Heart left ventricle (tissue), 16 donors: ENCODE measurements at regions not wholly inside any gene's neighbourhood (a gene's known extent, or its start where the extent isn't known, plus 50 kb on each side); places are given as distances from the start of the nearest gene placed in this dataset.
A peak's percentile ranks its signal among the peaks of the same experiment; 100 is the strongest.

Experiments
- ATAC-seq, 4 donors: fragments of 200-7000 bp; cut with Tn5 transposase; one replicate each; pipeline ENCODE4 v1.9.1; 2020 to 2022; ENCODE audit warnings: moderate library complexity in 4 of 4, mild to moderate bottlenecking in 3 of 4, moderate number of reproducible peaks in 1 of 4
- DNase-seq, 5 donors: peaks; one replicate each; pipeline ENCODE4 v3.0.0-alpha.2; 2020
- H3K27ac ChIP-seq, 12 donors: fragments of 200-600 bp; sonication (generic) in 4 of 12; one replicate each; pipeline versions ENCODE4 v1.5.0 to v1.8.0; 2016 to 2022; ENCODE audit warnings: mild to moderate bottlenecking in 2 of 12
- H3K27me3 ChIP-seq, 9 donors: fragments of 200-600 bp; sonication (generic) in 2 of 9; one replicate each; pipeline versions ENCODE4 v1.5.1 to v1.8.0; 2016 to 2022; ENCODE audit warnings: mild to moderate bottlenecking in 3 of 9
- H3K36me3 ChIP-seq, 9 donors: fragments of 200-600 bp; sonication (generic) in 2 of 9; one replicate each; pipeline versions ENCODE4 v1.5.0 to v1.8.0; 2018 to 2022; ENCODE audit warnings: mild to moderate bottlenecking in 2 of 9
- H3K4me1 ChIP-seq, 12 donors: fragments of 200-600 bp; sonication (generic) in 4 of 12; one replicate each; pipeline versions ENCODE4 v1.5.0 to v1.8.0; 2016 to 2022; ENCODE audit warnings: mild to moderate bottlenecking in 3 of 12
- H3K4me3 ChIP-seq, 12 donors: fragments of 200-600 bp; sonication (generic) in 4 of 12; one replicate each; pipeline versions ENCODE4 v1.5.0 to v1.8.0; 2017 to 2022; ENCODE audit warnings: mild to moderate bottlenecking in 9 of 12, moderate library complexity in 4 of 12
- H3K9me3 ChIP-seq, 12 donors: fragments of 200-600 bp; sonication (generic) in 4 of 12; one replicate each; pipeline versions ENCODE4 v1.5.0 to v1.8.0; 2016 to 2022; ENCODE audit warnings: mild to moderate bottlenecking in 1 of 12
- POLR2A ChIP-seq, 2 donors: fragments of 450-650 bp; IDR thresholded peaks; one replicate each; pipeline ENCODE4 v1.6.1; 2017; ENCODE audit warnings: antibody characterized with exemption in 2 of 2, mild to moderate bottlenecking in 2 of 2, moderate library complexity in 2 of 2
- WGBS, 4 donors: extraction: QIAGEN DNeasy Blood & Tissue Kit in 2 of 4; methylation state at CpG; one replicate each; pipeline versions ENCODE4 v1.1.5 to v1.1.7; 2013 to 2018; 5-methylcytosine and 5-hydroxymethylcytosine counted together
- intact Hi-C, 10 donors: fragments of 100-400 bp; cut with DNase I; formaldehyde crosslinking; loops; one replicate each; pipeline versions ENCODE4 v1.11.1 to v1.14.2; 2022
- TF ChIP-seq, protein P1 (sequence below), 12 donors: fragments of 200-600 bp; sonication (generic) in 4 of 12; IDR thresholded peaks; one replicate each; pipeline versions ENCODE4 v1.5.0 to v1.8.0; 2018 to 2022; ENCODE audit warnings: antibody characterized with exemption in 12 of 12, mild to moderate bottlenecking in 5 of 12
- donor health status: ischemic (EF 13 %, LVEDD 7.1; RV severe dilation, severe dysfunction).
- donor health status: healthy with polysubstance abuse.
- donor health status: DM: no; HTN: yes; CAD: no.
- donor health status: DM: no; HTN: no; CAD: no.
- donor health status: ischemic (EF 25% LVEDD 6.9; RV normal size, moderate dysfunction).
- donor health status: ischemic (EF 25% LVEDD 5.7; RV mildly dilated, moderate dysfunction).
- donor health status: healthy.
- donor health status: DM: yes; HTN: yes; CAD: no.
- donor health status: ischemic (EF 35%, LVEDD 5.7; RV mildly dilated, moderate dysfunction).
- donor health status: nonischemic (EF 11% LVEDD 7.7; RV severe dilation, severe dysfunction).
- donor health status: DM: yes; HTN: yes; CAD: no.
- donor health status: PGD.
- donor health status: ischemic (EF 29% LVEDD 5.4; RV normal size, mild dysfunction).
- donor health status: nonischemic (EF 23%, LVEDD 6.1; RV moderate dilation, normal function).

DNA sequence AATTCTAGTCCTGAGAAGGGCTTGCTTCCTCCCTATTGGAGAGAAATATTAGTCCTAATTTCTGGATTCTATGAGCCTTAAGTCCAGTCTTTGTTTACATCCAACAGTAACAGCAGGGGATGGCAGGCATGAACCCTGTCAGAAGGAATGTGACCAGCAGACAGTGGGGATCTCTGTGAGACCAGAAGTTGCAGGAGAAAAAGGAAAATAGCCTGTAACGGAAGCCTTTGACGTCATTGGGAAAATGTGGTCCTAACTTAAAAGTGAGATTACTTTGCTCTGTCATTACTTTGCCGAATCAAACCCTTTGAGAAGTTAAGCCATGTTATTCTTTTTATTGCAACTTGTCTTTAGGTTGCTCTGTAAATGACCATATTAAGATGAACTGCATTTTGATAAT is 218.2 kb upstream of the PRICKLE1 start:
- DNase-seq (no peak), ATAC-seq (no peak)
- Histone ChIP-seq H3K27ac (no peak overlapping the region), H3K4me3 (no peak overlapping the region), H3K4me1 (no peaks in the 10 kb centered on the region), H3K36me3 (no peaks in the 10 kb centered on the region), H3K9me3 (no peaks in the 10 kb centered on the region), H3K27me3 (no peaks in the 10 kb centered on the region)
- TF ChIP-seq, protein P1, sequence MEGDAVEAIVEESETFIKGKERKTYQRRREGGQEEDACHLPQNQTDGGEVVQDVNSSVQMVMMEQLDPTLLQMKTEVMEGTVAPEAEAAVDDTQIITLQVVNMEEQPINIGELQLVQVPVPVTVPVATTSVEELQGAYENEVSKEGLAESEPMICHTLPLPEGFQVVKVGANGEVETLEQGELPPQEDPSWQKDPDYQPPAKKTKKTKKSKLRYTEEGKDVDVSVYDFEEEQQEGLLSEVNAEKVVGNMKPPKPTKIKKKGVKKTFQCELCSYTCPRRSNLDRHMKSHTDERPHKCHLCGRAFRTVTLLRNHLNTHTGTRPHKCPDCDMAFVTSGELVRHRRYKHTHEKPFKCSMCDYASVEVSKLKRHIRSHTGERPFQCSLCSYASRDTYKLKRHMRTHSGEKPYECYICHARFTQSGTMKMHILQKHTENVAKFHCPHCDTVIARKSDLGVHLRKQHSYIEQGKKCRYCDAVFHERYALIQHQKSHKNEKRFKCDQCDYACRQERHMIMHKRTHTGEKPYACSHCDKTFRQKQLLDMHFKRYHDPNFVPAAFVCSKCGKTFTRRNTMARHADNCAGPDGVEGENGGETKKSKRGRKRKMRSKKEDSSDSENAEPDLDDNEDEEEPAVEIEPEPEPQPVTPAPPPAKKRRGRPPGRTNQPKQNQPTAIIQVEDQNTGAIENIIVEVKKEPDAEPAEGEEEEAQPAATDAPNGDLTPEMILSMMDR (IDR thresholded peaks at IDR 0.05) = no peak
- no peak for TF ChIP-seq POLR2A (IDR thresholded peaks at IDR 0.05)
- 79 to 93% (median 90%) methylated on average over 3 of the region's 3 CpGs for WGBS, 4 donors
- intact Hi-C loops = loop anchor here in 1 of 10 donors (5.0 kb wide), 1 partner anchor 220 kb away; the partner anchor contains the start of gene PRICKLE1

DNA sequence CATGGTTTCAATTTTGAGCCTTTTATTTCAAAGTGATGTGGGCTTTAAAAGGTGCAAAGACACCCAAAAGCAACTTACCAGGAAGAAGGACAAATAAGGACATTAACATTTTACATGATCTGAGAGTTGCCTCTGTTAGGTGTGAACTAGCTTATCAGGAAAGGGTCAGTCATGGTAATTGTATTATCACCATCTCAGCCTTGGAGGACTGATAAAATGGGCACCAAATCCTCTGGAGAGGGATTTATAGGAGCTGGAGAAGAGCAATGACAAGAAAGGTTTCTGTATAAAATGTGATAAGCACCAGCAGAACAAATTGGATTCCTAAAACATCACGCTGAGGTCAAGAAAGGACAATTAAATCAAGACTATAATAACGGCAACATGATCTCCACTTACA is 217.7 kb upstream of the PRICKLE1 start:
- no peak for ATAC-seq

DNA sequence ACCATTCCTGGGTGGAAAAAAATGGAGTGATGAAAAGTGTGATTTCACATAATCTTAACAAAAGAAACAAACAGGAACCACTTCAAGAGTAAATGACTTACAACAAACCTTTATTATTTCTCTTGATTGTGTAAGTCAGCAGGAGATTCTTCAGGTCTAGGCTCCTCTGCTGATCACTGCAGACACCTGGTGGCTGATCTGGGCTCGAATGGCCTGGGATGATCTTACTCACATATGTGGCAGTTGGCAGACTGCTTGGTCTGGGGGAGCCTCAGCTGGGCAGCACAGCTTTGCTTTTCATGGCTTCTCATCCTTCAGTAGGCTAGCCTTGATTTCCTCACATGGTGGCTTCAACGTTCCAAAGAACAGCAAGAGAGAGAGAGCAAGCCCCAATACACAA is 215.4 kb upstream of the PRICKLE1 start:
- ATAC-seq = no peak
- intact Hi-C loops = loop anchor here in 1 of 10 donors (5.0 kb wide), 1 partner anchor 218 kb away; the partner anchor contains the start of gene PRICKLE1
- H3K27ac ChIP-seq = no peak overlapping the region

More for the DNA sequence above, 217.7 kb upstream of the PRICKLE1 start:
- H3K9me3 ChIP-seq = no peaks in the 10 kb centered on the region
- intact Hi-C loops = loop anchor here in 1 of 10 donors (5.0 kb wide), 1 partner anchor 220 kb away; the partner anchor contains the start of gene PRICKLE1
- no peak for DNase-seq
- no peaks in the 10 kb centered on the region for H3K27me3 ChIP-seq
- no peaks in the 10 kb centered on the region for H3K36me3 ChIP-seq
- H3K27ac ChIP-seq = no peak overlapping the region
- 77 to 91% (median 84%) methylated on average over 2 of the region's 2 CpGs for WGBS, 4 donors
- no peaks in the 10 kb centered on the region for H3K4me1 ChIP-seq
- H3K4me3 ChIP-seq = no peak overlapping the region
- no peak for TF ChIP-seq POLR2A (IDR thresholded peaks at IDR 0.05)
- TF ChIP-seq, protein P1 (IDR thresholded peaks at IDR 0.05) = no peak

DNA sequence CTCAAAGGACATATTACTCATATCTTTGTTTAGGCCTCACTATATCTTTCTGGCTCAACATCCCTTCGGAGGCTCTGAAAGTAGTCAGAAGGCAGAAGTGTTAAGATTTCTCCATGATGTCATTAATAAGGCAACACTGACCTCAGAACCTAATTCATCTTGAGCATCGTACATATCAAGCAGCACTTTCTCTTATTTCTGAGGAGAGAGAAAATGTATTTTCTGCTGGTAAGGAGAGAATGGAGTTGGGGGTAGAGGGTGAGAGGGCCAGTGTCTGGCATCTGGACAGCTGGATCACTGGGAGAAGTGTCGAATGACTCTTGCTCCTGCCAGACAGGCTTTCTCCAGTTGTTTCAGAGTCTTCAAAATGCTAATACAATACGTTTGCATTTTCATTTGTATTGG is 213.2 kb upstream of the PRICKLE1 start:
- WGBS, 4 donors = 61 to 73% (median 69%) methylated on average over 4 of the region's 4 CpGs
- TF ChIP-seq, protein P1 (IDR thresholded peaks at IDR 0.05) = no peak
- no peak for TF ChIP-seq POLR2A (IDR thresholded peaks at IDR 0.05)
- Histone ChIP-seq H3K9me3 (no peaks in the 10 kb centered on the region), H3K27me3 (no peaks in the 10 kb centered on the region), H3K4me3 (no peak overlapping the region), H3K4me1 (no peaks in the 10 kb centered on the region), H3K36me3 (no peaks in the 10 kb centered on the region), H3K27ac (no peak overlapping the region)
- intact Hi-C loops = no loop called here
- peak in 1 of 4 donors; percentile 55 for ATAC-seq
- no peak for DNase-seq

More for the DNA sequence above, 215.4 kb upstream of the PRICKLE1 start:
- WGBS, 4 donors = 80 to 97% (median 89%) methylated on average over 2 of the region's 2 CpGs
- Histone ChIP-seq H3K27me3 (no peaks in the 10 kb centered on the region), H3K36me3 (no peaks in the 10 kb centered on the region), H3K9me3 (no peaks in the 10 kb centered on the region), H3K4me3 (no peak overlapping the region), H3K4me1 (no peaks in the 10 kb centered on the region)
- TF ChIP-seq, protein P1 (IDR thresholded peaks at IDR 0.05) = no peak
- TF ChIP-seq POLR2A (IDR thresholded peaks at IDR 0.05) = no peak
- DNase-seq = no peak
